Astrocyte (in vitro differentiated cells and primary cell): ENCODE measurements at regions not wholly inside any gene's neighbourhood (a gene's known extent, or its start where the extent isn't known, plus 50 kb on each side); places are given as distances from the start of the nearest gene placed in this dataset.

Experiments used
- CTCF ChIP-seq: IDR thresholded peaks from 2 replicates; pipeline ENCODE4 v1.5.1; 2011; ENCODE audit warnings: low read depth, mild to moderate bottlenecking, inconsistent platforms, low read length, moderate library complexity; ENCODE audit not compliant: insufficient read depth
- EZH2 ChIP-seq: IDR thresholded peaks from 2 replicates; pipeline ENCODE4 v1.6.1; 2012; ENCODE audit warnings: mild to moderate bottlenecking, low read length, inconsistent platforms; ENCODE audit not compliant: insufficient read depth

- TF ChIP-seq CTCF (no peak), EZH2 (no peak)
These were observed 232.6 kb downstream of the REEP3 start for GRCh38 chr10:63753808-63754207.
